ENCODE measurements at regions not wholly inside any gene's neighbourhood (a gene's known extent, or its start where the extent isn't known, plus 50 kb on each side); places are given as distances from the start of the nearest gene placed in this dataset.
"Not testable (repeated sequence)": the region's sequence is repeated elsewhere in the genome, so short reads cannot be mapped to it uniquely, and the experiment has no call there.

DNA sequence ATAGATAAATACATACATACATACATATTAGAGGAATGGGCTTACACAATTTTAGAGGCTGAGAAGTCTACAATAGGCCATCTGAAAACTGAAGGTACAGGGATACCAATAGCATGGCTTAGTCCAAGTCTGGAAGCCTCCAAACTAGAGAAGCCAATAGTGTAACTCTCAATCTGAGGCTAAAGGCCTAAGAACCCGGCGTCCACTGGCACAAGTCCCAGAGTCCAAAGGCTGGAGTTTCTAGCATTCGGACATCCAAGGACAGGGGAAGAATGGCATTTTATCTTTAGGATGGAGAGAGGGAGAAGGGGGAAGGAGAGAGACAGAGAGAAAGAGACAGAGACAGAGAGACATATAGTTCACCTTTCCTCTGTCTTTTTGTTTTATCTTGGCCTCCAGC is 63.7 kb upstream of the SYT4 start:
- H3K9me3 ChIP-seq (ENCODE audit: control insufficient read depth in 2 of 3, insufficient read depth in 1 of 3, low read length in 3 of 3): no peaks in the 10 kb centered on the region
- TF ChIP-seq, protein P1, sequence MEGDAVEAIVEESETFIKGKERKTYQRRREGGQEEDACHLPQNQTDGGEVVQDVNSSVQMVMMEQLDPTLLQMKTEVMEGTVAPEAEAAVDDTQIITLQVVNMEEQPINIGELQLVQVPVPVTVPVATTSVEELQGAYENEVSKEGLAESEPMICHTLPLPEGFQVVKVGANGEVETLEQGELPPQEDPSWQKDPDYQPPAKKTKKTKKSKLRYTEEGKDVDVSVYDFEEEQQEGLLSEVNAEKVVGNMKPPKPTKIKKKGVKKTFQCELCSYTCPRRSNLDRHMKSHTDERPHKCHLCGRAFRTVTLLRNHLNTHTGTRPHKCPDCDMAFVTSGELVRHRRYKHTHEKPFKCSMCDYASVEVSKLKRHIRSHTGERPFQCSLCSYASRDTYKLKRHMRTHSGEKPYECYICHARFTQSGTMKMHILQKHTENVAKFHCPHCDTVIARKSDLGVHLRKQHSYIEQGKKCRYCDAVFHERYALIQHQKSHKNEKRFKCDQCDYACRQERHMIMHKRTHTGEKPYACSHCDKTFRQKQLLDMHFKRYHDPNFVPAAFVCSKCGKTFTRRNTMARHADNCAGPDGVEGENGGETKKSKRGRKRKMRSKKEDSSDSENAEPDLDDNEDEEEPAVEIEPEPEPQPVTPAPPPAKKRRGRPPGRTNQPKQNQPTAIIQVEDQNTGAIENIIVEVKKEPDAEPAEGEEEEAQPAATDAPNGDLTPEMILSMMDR (IDR thresholded peaks at IDR 0.05; ENCODE audit: borderline replicate concordance, extremely low read depth, insufficient read depth): no peak
- intact Hi-C loops (cut with DNase I): no loop called here
- H3K4me1 ChIP-seq (ENCODE audit: control insufficient read depth in 2 of 3, insufficient read depth in 2 of 3, low read depth in 1 of 3, low read length in 3 of 3): no peaks in the 10 kb centered on the region
- DNase-seq (no peak), FAIRE-seq (no peak)
- H3K4me3 ChIP-seq (ENCODE audit: low read length in 3 of 3): no peak overlapping the region
- H3K27me3 ChIP-seq (ENCODE audit: control insufficient read depth, insufficient read depth, low read length): no peaks in the 10 kb centered on the region
- no peaks in the 10 kb centered on the region for H3K36me3 ChIP-seq (ENCODE audit: control insufficient read depth in 2 of 3, insufficient read depth in 3 of 3, low read length in 3 of 3)
- H3K9ac ChIP-seq (ENCODE audit: low read length in 3 of 3): no peak overlapping the region
- H3K27ac ChIP-seq (ENCODE audit: low read depth in 2 of 2, low read length in 2 of 2): no peak overlapping the region

- TF ChIP-seq, protein P1 (IDR thresholded peaks at IDR 0.05; ENCODE audit: borderline replicate concordance, extremely low read depth, insufficient read depth): no peak
- Histone ChIP-seq H3K9me3 (ENCODE audit: control insufficient read depth in 2 of 3, insufficient read depth in 1 of 3, low read length in 3 of 3) (no peaks in the 10 kb centered on the region), H3K36me3 (ENCODE audit: control insufficient read depth in 2 of 3, insufficient read depth in 3 of 3, low read length in 3 of 3) (no peaks in the 10 kb centered on the region), H3K4me1 (ENCODE audit: control insufficient read depth in 2 of 3, insufficient read depth in 2 of 3, low read depth in 1 of 3, low read length in 3 of 3) (no peaks in the 10 kb centered on the region), H3K9ac (ENCODE audit: low read length in 3 of 3) (no peak overlapping the region), H3K4me3 (ENCODE audit: low read length in 3 of 3) (no peak overlapping the region), H3K27ac (ENCODE audit: low read depth in 2 of 2, low read length in 2 of 2) (no peak overlapping the region), H3K27me3 (ENCODE audit: control insufficient read depth, insufficient read depth, low read length) (no peaks in the 10 kb centered on the region)
- no peak for FAIRE-seq
- intact Hi-C loops (cut with DNase I): no loop called here
- DNase-seq: no peak
These were observed 72.9 kb upstream of the SYT4 start for GRCh38 chr18:43350176-43350575.

GRCh38 chr18:43364535-43364934 is 87.2 kb upstream of the SYT4 start:
- no peaks in the 10 kb centered on the region for H3K36me3 ChIP-seq (ENCODE audit: control insufficient read depth in 2 of 3, insufficient read depth in 3 of 3, low read length in 3 of 3)
- no peak overlapping the region for H3K4me3 ChIP-seq (ENCODE audit: low read length in 3 of 3)
- FAIRE-seq (no peak), DNase-seq (no peak)
- TF ChIP-seq, protein P1 (IDR thresholded peaks at IDR 0.05; ENCODE audit: borderline replicate concordance, extremely low read depth, insufficient read depth): no peak
- H3K27me3 ChIP-seq (ENCODE audit: control insufficient read depth, insufficient read depth, low read length): no peaks in the 10 kb centered on the region
- no peaks in the 10 kb centered on the region for H3K9me3 ChIP-seq (ENCODE audit: control insufficient read depth in 2 of 3, insufficient read depth in 1 of 3, low read length in 3 of 3)
- H3K9ac ChIP-seq (ENCODE audit: low read length in 3 of 3): no peak overlapping the region
- no peaks in the 10 kb centered on the region for H3K4me1 ChIP-seq (ENCODE audit: control insufficient read depth in 2 of 3, insufficient read depth in 2 of 3, low read depth in 1 of 3, low read length in 3 of 3)
- H3K27ac ChIP-seq (ENCODE audit: low read depth in 2 of 2, low read length in 2 of 2): no peak overlapping the region
- intact Hi-C loops (cut with DNase I): no loop called here

- no peaks in the 10 kb centered on the region for H3K36me3 ChIP-seq (ENCODE audit: control insufficient read depth in 2 of 3, insufficient read depth in 3 of 3, low read length in 3 of 3)
- H3K27ac ChIP-seq (ENCODE audit: low read depth in 2 of 2, low read length in 2 of 2): no peak overlapping the region
- TF ChIP-seq, protein P1 (IDR thresholded peaks at IDR 0.05; ENCODE audit: borderline replicate concordance, extremely low read depth, insufficient read depth): no peak
- H3K9me3 ChIP-seq (ENCODE audit: control insufficient read depth in 2 of 3, insufficient read depth in 1 of 3, low read length in 3 of 3): no peaks in the 10 kb centered on the region
- H3K9ac ChIP-seq (ENCODE audit: low read length in 3 of 3): no peak overlapping the region
- H3K4me1 ChIP-seq (ENCODE audit: control insufficient read depth in 2 of 3, insufficient read depth in 2 of 3, low read depth in 1 of 3, low read length in 3 of 3): no peaks in the 10 kb centered on the region
- no peaks in the 10 kb centered on the region for H3K27me3 ChIP-seq (ENCODE audit: control insufficient read depth, insufficient read depth, low read length)
- FAIRE-seq (no peak), DNase-seq (no peak)
- H3K4me3 ChIP-seq (ENCODE audit: low read length in 3 of 3): no peak overlapping the region
- intact Hi-C loops (cut with DNase I): no loop called here
These were observed 90.6 kb upstream of the SYT4 start for GRCh38 chr18:43367895-43368294.

DNA sequence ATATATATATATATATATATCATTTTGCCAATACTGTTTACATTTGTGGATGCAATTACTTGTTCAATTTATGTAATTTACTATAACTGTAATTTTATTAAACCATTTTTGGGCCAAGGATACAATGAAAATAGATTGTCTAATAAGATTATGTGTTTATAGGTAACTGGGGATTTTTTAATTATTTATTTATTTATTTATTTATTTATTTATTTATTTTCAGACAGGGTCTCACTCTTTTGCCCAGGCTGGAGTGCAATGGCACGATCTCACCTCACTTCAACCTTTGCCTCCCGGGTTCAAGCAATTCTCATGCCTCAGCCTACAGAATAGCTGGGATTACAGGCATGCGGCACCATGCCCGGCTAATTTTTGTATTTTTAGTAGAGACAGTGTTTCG is 92.0 kb upstream of the SYT4 start:
- intact Hi-C loops (cut with DNase I); DNase-seq; FAIRE-seq: not testable (repeated sequence)

More for the DNA sequence above, 92.0 kb upstream of the SYT4 start:
- H3K9me3 ChIP-seq (ENCODE audit: control insufficient read depth in 2 of 3, insufficient read depth in 1 of 3, low read length in 3 of 3); H3K4me1 ChIP-seq (ENCODE audit: control insufficient read depth in 2 of 3, insufficient read depth in 2 of 3, low read depth in 1 of 3, low read length in 3 of 3); H3K36me3 ChIP-seq (ENCODE audit: control insufficient read depth in 2 of 3, insufficient read depth in 3 of 3, low read length in 3 of 3); H3K9ac ChIP-seq (ENCODE audit: low read length in 3 of 3); H3K27ac ChIP-seq (ENCODE audit: low read depth in 2 of 2, low read length in 2 of 2); H3K27me3 ChIP-seq (ENCODE audit: control insufficient read depth, insufficient read depth, low read length); H3K4me3 ChIP-seq (ENCODE audit: low read length in 3 of 3): not testable (repeated sequence)

Measured in kidney (tissue), 13 donors.